Activated CD8-positive, alpha-beta T cell treated with anti-CD3 and anti-CD28 coated beads for 36 hours (primary cell): ENCODE measurements at regions not wholly inside any gene's neighbourhood (a gene's known extent, or its start where the extent isn't known, plus 50 kb on each side); places are given as distances from the start of the nearest gene placed in this dataset.

Source experiments
- ATAC-seq: fragments of 200-7000 bp; cut with Tn5 transposase; one replicate; pipeline ENCODE4 v1.10.0; 2021; ENCODE audit warnings: mild to moderate bottlenecking, moderate library complexity
- CTCF ChIA-PET: fragments of 350-600 bp; sonication (Branson Sonifier 250); formaldehyde crosslinking; loops from one replicate; lab custom pipeline; 2021; ENCODE audit warnings: antibody characterized with exemption; lab: Charles Lee
- POLR2A ChIA-PET: fragments of 350-600 bp; sonication (Branson Sonifier 250); formaldehyde crosslinking; loops from one replicate; lab custom pipeline; 2021; ENCODE audit warnings: antibody characterized with exemption; lab: Charles Lee
- DNase-seq: peaks from one replicate; pipeline ENCODE4 v3.0.0-alpha.2; 2020
- H3K27ac Mint-ChIP-seq: one replicate; pipeline ENCODE4 v1.8.0; 2021; ENCODE audit warnings: mild to moderate bottlenecking, mixed read lengths
- H3K27me3 Mint-ChIP-seq: one replicate; pipeline ENCODE4 v1.8.0; 2021; ENCODE audit warnings: mixed read lengths
- H3K36me3 Mint-ChIP-seq: one replicate; pipeline ENCODE4 v1.8.0; 2021; ENCODE audit warnings: low read depth, mixed read lengths
- H3K4me1 Mint-ChIP-seq: one replicate; pipeline ENCODE4 v1.8.0; 2021; ENCODE audit warnings: low read depth, mixed read lengths
- H3K4me3 Mint-ChIP-seq: one replicate; pipeline ENCODE4 v1.8.0; 2021; ENCODE audit warnings: mild to moderate bottlenecking, moderate library complexity, mixed read lengths
- H3K9me3 Mint-ChIP-seq: one replicate; pipeline ENCODE4 v1.8.0; 2021; ENCODE audit warnings: mixed read lengths
- intact Hi-C: fragments of 100-400 bp; cut with micrococcal nuclease; formaldehyde crosslinking; loops from one replicate; pipeline ENCODE4 v1.10.0; 2022
- TF ChIP-seq, protein P1 (sequence below): fragments of 200-600 bp; IDR thresholded peaks from one replicate; pipeline ENCODE4 v1.8.0; 2022; ENCODE audit warnings: antibody characterized with exemption, mild to moderate bottlenecking

DNA sequence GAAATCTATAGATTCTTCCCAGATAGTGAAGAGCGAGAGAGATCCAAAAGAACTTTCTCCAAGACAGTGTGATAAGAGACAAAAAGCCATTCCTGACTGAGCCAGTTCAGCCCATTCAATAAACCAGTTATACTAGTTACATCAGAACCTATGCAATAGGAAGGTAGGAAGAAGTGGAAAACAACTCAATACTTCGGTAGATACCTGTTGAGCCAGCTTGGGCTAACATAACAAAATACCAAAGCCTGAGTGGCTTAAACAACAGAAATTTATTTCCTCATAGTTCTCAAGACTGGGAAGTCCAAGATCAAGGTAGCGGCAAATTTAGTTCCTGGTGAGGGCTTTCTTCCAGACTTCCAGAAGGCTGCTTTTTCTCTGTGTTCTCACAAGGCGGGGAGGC, 214.5 kb upstream of the GRAMD2B start:
- CTCF ChIA-PET, result no interaction called here
- Mint-ChIP-seq H3K4me3 (no peak overlapping the region), H3K4me1 (no peaks in the 10 kb centered on the region), H3K36me3 (no peaks in the 10 kb centered on the region), H3K27me3 (no peaks in the 10 kb centered on the region), H3K9me3 (peaks cover 6% of the 10 kb centered on the region), H3K27ac (no peak overlapping the region)
- TF ChIP-seq, protein P1, sequence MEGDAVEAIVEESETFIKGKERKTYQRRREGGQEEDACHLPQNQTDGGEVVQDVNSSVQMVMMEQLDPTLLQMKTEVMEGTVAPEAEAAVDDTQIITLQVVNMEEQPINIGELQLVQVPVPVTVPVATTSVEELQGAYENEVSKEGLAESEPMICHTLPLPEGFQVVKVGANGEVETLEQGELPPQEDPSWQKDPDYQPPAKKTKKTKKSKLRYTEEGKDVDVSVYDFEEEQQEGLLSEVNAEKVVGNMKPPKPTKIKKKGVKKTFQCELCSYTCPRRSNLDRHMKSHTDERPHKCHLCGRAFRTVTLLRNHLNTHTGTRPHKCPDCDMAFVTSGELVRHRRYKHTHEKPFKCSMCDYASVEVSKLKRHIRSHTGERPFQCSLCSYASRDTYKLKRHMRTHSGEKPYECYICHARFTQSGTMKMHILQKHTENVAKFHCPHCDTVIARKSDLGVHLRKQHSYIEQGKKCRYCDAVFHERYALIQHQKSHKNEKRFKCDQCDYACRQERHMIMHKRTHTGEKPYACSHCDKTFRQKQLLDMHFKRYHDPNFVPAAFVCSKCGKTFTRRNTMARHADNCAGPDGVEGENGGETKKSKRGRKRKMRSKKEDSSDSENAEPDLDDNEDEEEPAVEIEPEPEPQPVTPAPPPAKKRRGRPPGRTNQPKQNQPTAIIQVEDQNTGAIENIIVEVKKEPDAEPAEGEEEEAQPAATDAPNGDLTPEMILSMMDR, result no peak
- ATAC-seq (no peak), DNase-seq (no peak)
- intact Hi-C loops, result no loop called here
- POLR2A ChIA-PET, result no interaction called here

DNA sequence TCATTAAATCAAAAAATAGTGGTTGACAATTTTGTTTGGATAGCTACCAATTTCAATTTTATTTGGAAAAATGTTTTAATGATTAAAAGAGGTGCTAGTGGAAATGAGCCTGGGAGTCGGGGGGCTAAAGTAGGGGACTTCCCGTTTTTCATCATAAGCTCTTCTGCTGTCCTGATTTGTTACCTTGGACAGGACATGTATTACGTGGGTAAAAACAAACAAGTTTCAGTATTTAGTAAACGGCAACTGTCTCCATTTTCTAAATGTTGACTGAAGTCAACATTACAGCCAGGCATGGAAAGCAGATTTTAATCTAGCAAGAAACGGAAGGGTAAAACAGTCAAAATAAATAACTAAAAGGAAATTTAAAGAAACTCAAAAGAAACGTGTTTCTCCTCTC, 212.3 kb upstream of the GRAMD2B start:
- Mint-ChIP-seq H3K9me3 (peaks cover 2% of the 10 kb centered on the region), H3K36me3 (no peaks in the 10 kb centered on the region), H3K27me3 (no peaks in the 10 kb centered on the region), H3K4me1 (no peaks in the 10 kb centered on the region), H3K4me3 (no peak overlapping the region), H3K27ac (no peak overlapping the region)
- TF ChIP-seq, protein P1, result no peak
- DNase-seq (no peak), ATAC-seq (no peak)
- intact Hi-C loops, result no loop called here
- CTCF ChIA-PET, result no interaction called here
- POLR2A ChIA-PET, result no interaction called here

DNA sequence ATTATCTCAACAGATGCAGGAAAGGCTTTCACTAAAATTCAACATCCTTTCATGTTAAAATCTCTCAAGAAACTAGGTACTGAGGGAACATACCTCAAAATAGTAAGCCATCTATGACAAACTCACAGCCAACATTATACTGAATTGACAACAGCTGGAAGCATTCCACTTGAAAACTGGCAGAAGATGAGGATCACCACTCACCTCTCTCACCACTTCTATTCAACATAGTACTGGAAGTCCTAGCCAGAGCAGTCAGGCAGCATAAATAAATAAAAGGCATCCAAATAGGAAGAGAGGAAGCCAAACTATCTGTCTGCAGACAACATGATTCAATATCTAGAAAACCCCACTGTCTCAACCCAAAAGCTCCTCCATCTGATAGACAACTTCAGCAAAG, 203.6 kb upstream of the GRAMD2B start:
- H3K27me3 Mint-ChIP-seq, result no peaks in the 10 kb centered on the region
- no peak overlapping the region for H3K27ac Mint-ChIP-seq
- peaks cover 6% of the 10 kb centered on the region for H3K9me3 Mint-ChIP-seq
- intact Hi-C loops, result no loop called here
- DNase-seq (no peak), ATAC-seq (no peak)
- no peaks in the 10 kb centered on the region for H3K36me3 Mint-ChIP-seq
- TF ChIP-seq, protein P1, result no peak
- ChIA-PET CTCF (no interaction called here), POLR2A (no interaction called here)
- H3K4me3 Mint-ChIP-seq, result no peak overlapping the region
- H3K4me1 Mint-ChIP-seq, result no peaks in the 10 kb centered on the region

DNA sequence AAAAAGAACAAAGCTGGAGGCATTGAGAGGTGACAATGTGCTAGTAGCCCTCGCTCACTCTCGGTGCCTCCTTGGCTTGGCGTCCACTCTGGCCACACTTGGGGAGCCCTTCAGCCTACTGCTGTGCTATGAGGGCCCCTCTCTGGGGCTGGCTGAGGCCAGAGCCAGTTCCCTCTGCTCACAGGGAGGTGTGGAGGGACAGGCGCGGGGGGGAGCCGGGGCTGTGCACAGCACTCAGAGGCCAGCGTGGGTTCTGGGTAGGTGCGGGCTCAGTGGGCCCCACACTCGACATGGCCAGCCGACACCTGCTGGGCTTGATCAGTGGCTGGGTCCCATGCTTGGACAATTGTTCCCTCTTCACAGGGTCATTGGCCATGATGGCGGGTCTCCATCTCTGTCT, 202.5 kb upstream of the GRAMD2B start:
- no peaks in the 10 kb centered on the region for H3K27me3 Mint-ChIP-seq
- POLR2A ChIA-PET, result no interaction called here

DNA sequence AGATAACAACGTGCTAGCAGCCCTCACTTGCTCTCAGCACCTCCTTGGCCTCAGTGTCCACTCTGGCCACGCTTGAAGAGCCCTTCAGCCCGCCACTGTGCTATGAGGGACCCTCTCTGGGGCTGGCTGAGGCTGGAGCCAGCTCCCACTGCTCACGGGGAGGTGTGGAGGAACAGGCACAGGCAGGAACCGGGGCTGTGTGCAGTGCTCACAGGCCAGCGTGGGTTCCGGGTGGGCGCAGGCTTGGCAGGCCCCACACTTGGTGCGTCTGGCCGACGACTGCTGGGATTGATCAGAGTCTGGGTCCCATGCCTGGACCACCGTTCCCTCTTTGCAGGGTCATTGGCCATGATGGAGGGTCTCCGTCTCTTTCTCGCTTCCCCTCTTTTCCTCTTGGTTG, 194.3 kb upstream of the GRAMD2B start:
- H3K4me3 Mint-ChIP-seq, result no peak overlapping the region
- H3K9me3 Mint-ChIP-seq, result peaks cover 7% of the 10 kb centered on the region
- no peak overlapping the region for H3K27ac Mint-ChIP-seq
- no peak for DNase-seq
- intact Hi-C loops, result no loop called here
- ChIA-PET POLR2A (no interaction called here), CTCF (no interaction called here)
- no peaks in the 10 kb centered on the region for H3K36me3 Mint-ChIP-seq
- TF ChIP-seq, protein P1, result no peak
- no peaks in the 10 kb centered on the region for H3K4me1 Mint-ChIP-seq
- no peaks in the 10 kb centered on the region for H3K27me3 Mint-ChIP-seq
- no peak for ATAC-seq

More for the DNA sequence above, 202.5 kb upstream of the GRAMD2B start:
- Mint-ChIP-seq H3K4me3 (no peak overlapping the region), H3K9me3 (peaks cover 6% of the 10 kb centered on the region), H3K36me3 (no peaks in the 10 kb centered on the region), H3K4me1 (no peaks in the 10 kb centered on the region), H3K27ac (no peak overlapping the region)
- no peak for ATAC-seq
- intact Hi-C loops, result no loop called here
- no peak for DNase-seq
- CTCF ChIA-PET, result no interaction called here
- TF ChIP-seq, protein P1, result no peak
